B cell (primary cell): ENCODE measurements at regions not wholly inside any gene's neighbourhood (a gene's known extent, or its start where the extent isn't known, plus 50 kb on each side); places are given as distances from the start of the nearest gene placed in this dataset.

ENCODE experiments used
- EZH2 ChIP-seq: IDR thresholded peaks from 2 replicates; pipeline ENCODE4 v1.6.1; 2012; ENCODE audit warnings: borderline replicate concordance, low read depth, mild to moderate bottlenecking, moderate library complexity, low read length; ENCODE audit not compliant: insufficient read depth, poor library complexity, severe bottlenecking
- TF ChIP-seq, protein P1 (sequence below): fragments of 200-600 bp; IDR thresholded peaks from one replicate; pipeline ENCODE4 v1.8.0; 2022; ENCODE audit warnings: antibody characterized with exemption, mild to moderate bottlenecking

DNA sequence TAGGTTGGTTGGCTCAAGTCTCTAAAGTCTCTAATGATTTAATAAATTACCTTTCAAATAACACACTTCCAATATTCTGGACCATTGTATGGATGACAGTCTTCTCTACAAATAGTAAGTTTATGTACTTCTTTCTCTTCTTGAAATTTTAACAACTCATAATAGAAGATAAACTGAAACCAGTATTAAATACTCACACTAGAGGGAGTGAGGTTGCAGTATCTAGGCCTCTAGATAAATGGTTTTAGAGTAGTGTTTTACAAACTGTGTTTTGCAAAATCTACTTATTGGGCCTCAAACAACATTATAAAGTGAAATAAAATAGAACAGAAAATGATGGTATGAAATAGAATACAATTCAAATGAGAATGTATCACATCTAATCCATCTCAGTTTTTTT, 479.9 kb upstream of the BRINP3 start:
- TF ChIP-seq, protein P1, sequence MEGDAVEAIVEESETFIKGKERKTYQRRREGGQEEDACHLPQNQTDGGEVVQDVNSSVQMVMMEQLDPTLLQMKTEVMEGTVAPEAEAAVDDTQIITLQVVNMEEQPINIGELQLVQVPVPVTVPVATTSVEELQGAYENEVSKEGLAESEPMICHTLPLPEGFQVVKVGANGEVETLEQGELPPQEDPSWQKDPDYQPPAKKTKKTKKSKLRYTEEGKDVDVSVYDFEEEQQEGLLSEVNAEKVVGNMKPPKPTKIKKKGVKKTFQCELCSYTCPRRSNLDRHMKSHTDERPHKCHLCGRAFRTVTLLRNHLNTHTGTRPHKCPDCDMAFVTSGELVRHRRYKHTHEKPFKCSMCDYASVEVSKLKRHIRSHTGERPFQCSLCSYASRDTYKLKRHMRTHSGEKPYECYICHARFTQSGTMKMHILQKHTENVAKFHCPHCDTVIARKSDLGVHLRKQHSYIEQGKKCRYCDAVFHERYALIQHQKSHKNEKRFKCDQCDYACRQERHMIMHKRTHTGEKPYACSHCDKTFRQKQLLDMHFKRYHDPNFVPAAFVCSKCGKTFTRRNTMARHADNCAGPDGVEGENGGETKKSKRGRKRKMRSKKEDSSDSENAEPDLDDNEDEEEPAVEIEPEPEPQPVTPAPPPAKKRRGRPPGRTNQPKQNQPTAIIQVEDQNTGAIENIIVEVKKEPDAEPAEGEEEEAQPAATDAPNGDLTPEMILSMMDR, result no peak
- TF ChIP-seq EZH2, result no peak
